ENCODE measurements at regions not wholly inside any gene's neighbourhood (a gene's known extent, or its start where the extent isn't known, plus 50 kb on each side); places are given as distances from the start of the nearest gene placed in this dataset.

DNA sequence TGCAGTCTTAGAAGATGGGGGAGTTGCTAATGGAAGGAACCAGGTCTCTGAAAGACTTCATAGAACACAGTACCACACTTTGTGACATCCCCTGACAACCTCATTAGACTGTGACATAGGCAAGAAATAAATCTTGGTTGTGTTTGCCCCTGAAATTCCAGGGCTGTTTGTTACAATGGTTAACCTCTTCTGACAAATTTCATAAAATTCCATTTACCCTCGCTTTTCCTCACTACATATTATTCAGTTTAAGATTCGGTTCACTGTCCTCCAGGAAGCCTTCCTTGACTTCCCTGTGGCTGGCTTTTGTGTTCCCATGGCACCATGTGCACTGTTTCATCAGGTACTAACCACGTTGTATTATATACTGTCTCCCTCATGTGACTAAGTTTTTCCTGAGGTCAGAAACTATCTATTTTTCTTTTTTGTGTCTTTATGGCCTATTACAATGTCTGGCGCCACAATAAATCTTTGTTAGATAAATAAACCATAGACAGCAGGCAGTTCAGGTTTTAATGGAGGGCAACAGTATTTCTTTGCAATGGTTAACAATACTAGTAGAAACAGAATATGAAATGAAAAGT is 54.2 kb downstream of the ATXN3L start:
- TF ChIP-seq, protein P1, sequence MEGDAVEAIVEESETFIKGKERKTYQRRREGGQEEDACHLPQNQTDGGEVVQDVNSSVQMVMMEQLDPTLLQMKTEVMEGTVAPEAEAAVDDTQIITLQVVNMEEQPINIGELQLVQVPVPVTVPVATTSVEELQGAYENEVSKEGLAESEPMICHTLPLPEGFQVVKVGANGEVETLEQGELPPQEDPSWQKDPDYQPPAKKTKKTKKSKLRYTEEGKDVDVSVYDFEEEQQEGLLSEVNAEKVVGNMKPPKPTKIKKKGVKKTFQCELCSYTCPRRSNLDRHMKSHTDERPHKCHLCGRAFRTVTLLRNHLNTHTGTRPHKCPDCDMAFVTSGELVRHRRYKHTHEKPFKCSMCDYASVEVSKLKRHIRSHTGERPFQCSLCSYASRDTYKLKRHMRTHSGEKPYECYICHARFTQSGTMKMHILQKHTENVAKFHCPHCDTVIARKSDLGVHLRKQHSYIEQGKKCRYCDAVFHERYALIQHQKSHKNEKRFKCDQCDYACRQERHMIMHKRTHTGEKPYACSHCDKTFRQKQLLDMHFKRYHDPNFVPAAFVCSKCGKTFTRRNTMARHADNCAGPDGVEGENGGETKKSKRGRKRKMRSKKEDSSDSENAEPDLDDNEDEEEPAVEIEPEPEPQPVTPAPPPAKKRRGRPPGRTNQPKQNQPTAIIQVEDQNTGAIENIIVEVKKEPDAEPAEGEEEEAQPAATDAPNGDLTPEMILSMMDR (conservative IDR thresholded peaks at IDR 0.05; ENCODE audit: low read depth, low read length): no peak
- TF ChIP-seq FOS (IDR thresholded peaks at IDR 0.05; ENCODE audit: low read depth, low read length) (no peak), POLR2A (IDR thresholded peaks at IDR 0.05; ENCODE audit: low read depth, low read length) (no peak), MAFK (IDR thresholded peaks at IDR 0.05; ENCODE audit: low read depth, low read length) (no peak), CHD1 (IDR thresholded peaks at IDR 0.05; ENCODE audit: low read depth, low read length) (no peak), SMC3 (IDR thresholded peaks at IDR 0.05; ENCODE audit: low read depth, low read length) (no peak)
